Neural cell (in vitro differentiated cells): ENCODE measurements at regions not wholly inside any gene's neighbourhood (a gene's known extent, or its start where the extent isn't known, plus 50 kb on each side); places are given as distances from the start of the nearest gene placed in this dataset.
"Not testable (repeated sequence)": the region's sequence is repeated elsewhere in the genome, so short reads cannot be mapped to it uniquely, and the experiment has no call there.

ENCODE experiments used
- H2AFZ ChIP-seq: fragments of 200-600, 300-800 bp; sonication (generic), shearing (Covaris generic); 2 replicates; pipeline ENCODE4 v1.6.0; 2014; ENCODE audit warnings: low read depth, mild to moderate bottlenecking, antibody characterized with exemption, low read length, moderate library complexity
- H3F3A ChIP-seq: fragments of 200-600 bp; shearing (Covaris generic); 2 replicates; pipeline ENCODE4 v1.6.1; 2016; ENCODE audit warnings: mild to moderate bottlenecking, moderate library complexity, mixed read lengths, antibody characterized with exemption, low read length; ENCODE audit not compliant: insufficient read depth, poor library complexity, severe bottlenecking
- H3K27ac ChIP-seq: fragments of 200-600, 300-800 bp; sonication (generic), shearing (Covaris generic); 2 replicates; pipeline ENCODE4 v1.5.1; 2014; ENCODE audit warnings: mild to moderate bottlenecking, low read length, moderate library complexity
- H3K27me3 ChIP-seq: fragments of 300-800, 200-600 bp; sonication (generic), shearing (Covaris generic); 2 replicates; pipeline ENCODE4 v1.6.0; 2014; ENCODE audit warnings: mild to moderate bottlenecking, low read depth, low read length, moderate library complexity; ENCODE audit not compliant: insufficient read depth
- H3K36me3 ChIP-seq: fragments of 300-800, 200-600 bp; sonication (generic), shearing (Covaris generic); 2 replicates; pipeline ENCODE4 v1.5.1; 2014; ENCODE audit warnings: mild to moderate bottlenecking, antibody characterized with exemption, low read length, moderate library complexity; ENCODE audit not compliant: insufficient read depth
- H3K4me2 ChIP-seq: fragments of 300-800, 200-600 bp; sonication (generic), shearing (Covaris generic); 2 replicates; pipeline ENCODE4 v1.6.0; 2014; ENCODE audit warnings: mild to moderate bottlenecking, low read length
- H3K4me3 ChIP-seq: fragments of 300-800, 200-600 bp; sonication (generic), shearing (Covaris generic); 2 replicates; pipeline ENCODE4 v1.5.1; 2014; ENCODE audit warnings: mild to moderate bottlenecking, low read length, moderate library complexity
- H3K79me2 ChIP-seq: fragments of 200-600 bp; shearing (Covaris generic); replicated peaks from 2 replicates; pipeline ENCODE4 v1.6.0; 2014; ENCODE audit warnings: mild to moderate bottlenecking, low read length, moderate library complexity; ENCODE audit not compliant: insufficient read depth
- H3K9ac ChIP-seq: fragments of 300-800, 200-600 bp; sonication (generic), shearing (Covaris generic); 2 replicates; pipeline ENCODE4 v1.6.1; 2016; ENCODE audit warnings: mild to moderate bottlenecking, low read length, mixed read lengths
- H3K9me2 ChIP-seq: fragments of 200-600 bp; shearing (Covaris generic); 2 replicates; pipeline ENCODE4 v1.6.1; 2016; ENCODE audit warnings: mild to moderate bottlenecking, low read length, mixed read lengths; ENCODE audit not compliant: insufficient read depth
- H3K9me3 ChIP-seq: fragments of 200-600, 300-800 bp; sonication (generic), shearing (Covaris generic); 2 replicates; pipeline ENCODE4 v1.6.1; 2016; ENCODE audit warnings: mild to moderate bottlenecking, mixed run types, low read length, moderate library complexity, mixed read lengths
- H4K20me1 ChIP-seq: fragments of 200-600 bp; shearing (Covaris generic); 2 replicates; pipeline ENCODE4 v1.6.1; 2016; ENCODE audit warnings: mild to moderate bottlenecking, mixed run types; ENCODE audit not compliant: insufficient read depth
- CTCF ChIP-seq: fragments of 450-650 bp; IDR thresholded peaks from 2 replicates; pipeline ENCODE4 v1.5.1; 2014; ENCODE audit warnings: antibody characterized with exemption, mild to moderate bottlenecking, moderate library complexity; ENCODE audit not compliant: poor library complexity, severe bottlenecking
- EP300 ChIP-seq: fragments of 450-650 bp; conservative IDR thresholded peaks from 2 replicates; pipeline ENCODE4 v1.6.1; 2014; ENCODE audit warnings: antibody characterized with exemption, mild to moderate bottlenecking, moderate library complexity; ENCODE audit not compliant: poor library complexity, severe bottlenecking
- EZH2 ChIP-seq: fragments of 200-600, 300-800 bp; shearing (Covaris generic), sonication (generic); IDR thresholded peaks from 2 replicates; pipeline ENCODE4 v1.6.1; 2014; ENCODE audit warnings: antibody characterized with exemption, low read length, borderline replicate concordance, mild to moderate bottlenecking; ENCODE audit not compliant: insufficient read depth, poor library complexity, severe bottlenecking
- MXI1 ChIP-seq: fragments of 450-650 bp; conservative IDR thresholded peaks from 2 replicates; pipeline ENCODE4 v1.6.1; 2014; ENCODE audit warnings: antibody characterized with exemption, mild to moderate bottlenecking; ENCODE audit not compliant: poor library complexity, severe bottlenecking
- POLR2AphosphoS5 ChIP-seq: IDR thresholded peaks from 2 replicates; pipeline ENCODE4 v1.6.1; 2012
- RAD21 ChIP-seq: fragments of 450-650 bp; conservative IDR thresholded peaks from 2 replicates; pipeline ENCODE4 v1.6.1; 2014; ENCODE audit warnings: antibody characterized with exemption, mild to moderate bottlenecking, moderate library complexity
- SMC3 ChIP-seq: fragments of 450-650 bp; conservative IDR thresholded peaks from 2 replicates; pipeline ENCODE4 v1.6.1; 2014; ENCODE audit warnings: antibody characterized with exemption, mild to moderate bottlenecking, moderate library complexity; ENCODE audit not compliant: poor library complexity
- TAF1 ChIP-seq: IDR thresholded peaks from 2 replicates; pipeline ENCODE4 v1.6.1; 2012; ENCODE audit warnings: low read depth
- TF ChIP-seq, protein P1 (sequence below): IDR thresholded peaks from 2 replicates; pipeline ENCODE4 v1.6.1; 2012; ENCODE audit warnings: borderline replicate concordance

DNA sequence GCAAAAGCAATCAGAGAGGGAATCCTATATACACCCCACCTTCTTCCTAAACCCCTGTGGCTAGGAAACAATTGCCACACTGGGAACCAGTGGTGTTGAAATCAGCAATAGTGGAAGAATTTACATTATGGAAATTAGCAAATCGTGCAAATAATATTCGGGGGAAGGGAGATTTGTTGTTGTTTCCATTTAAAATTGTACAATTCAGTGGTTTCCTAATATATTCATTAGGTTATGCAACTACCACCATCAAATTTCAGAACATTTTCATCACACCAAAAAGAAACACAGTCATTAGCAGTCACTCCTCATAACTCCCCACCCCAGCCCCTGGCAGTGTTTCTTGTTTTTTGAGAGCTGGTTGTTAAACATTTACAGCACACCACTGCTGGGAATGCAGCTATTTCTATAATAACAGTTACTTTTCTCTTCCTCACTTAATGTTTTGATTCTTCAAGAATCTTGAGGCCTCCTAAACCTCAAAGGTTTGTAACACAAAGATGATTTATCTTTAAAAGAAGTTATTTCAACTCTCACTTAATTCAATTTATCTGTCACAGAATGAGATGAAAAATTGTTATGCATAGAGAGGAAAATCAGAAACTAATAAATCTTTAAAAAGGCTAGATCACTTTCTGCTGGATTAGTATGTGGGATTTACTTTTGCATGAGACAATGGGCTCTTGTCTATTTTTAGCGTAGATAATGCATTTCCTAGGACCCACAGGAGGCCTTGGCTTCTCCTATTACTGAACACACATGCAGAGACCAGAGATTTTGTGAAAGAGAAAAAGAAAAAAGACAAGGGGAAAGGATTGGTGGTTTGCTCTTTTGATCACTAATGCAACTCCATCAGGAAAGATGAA lies 91.8 kb upstream of the DAPK1 start:
- H3K36me3 ChIP-seq, result no peaks in the 10 kb centered on the region
- no peak overlapping the region for H3K9ac ChIP-seq
- no peaks in the 10 kb centered on the region for H3F3A ChIP-seq
- H3K79me2 ChIP-seq, result no peaks in the 10 kb centered on the region
- TF ChIP-seq POLR2AphosphoS5, result no peak
- no peak for TF ChIP-seq EZH2
- no peak for TF ChIP-seq TAF1
- TF ChIP-seq MXI1, result no peak
- TF ChIP-seq RAD21, result no peak
- TF ChIP-seq EP300, result no peak
- TF ChIP-seq CTCF, result no peak
- TF ChIP-seq, protein P1, sequence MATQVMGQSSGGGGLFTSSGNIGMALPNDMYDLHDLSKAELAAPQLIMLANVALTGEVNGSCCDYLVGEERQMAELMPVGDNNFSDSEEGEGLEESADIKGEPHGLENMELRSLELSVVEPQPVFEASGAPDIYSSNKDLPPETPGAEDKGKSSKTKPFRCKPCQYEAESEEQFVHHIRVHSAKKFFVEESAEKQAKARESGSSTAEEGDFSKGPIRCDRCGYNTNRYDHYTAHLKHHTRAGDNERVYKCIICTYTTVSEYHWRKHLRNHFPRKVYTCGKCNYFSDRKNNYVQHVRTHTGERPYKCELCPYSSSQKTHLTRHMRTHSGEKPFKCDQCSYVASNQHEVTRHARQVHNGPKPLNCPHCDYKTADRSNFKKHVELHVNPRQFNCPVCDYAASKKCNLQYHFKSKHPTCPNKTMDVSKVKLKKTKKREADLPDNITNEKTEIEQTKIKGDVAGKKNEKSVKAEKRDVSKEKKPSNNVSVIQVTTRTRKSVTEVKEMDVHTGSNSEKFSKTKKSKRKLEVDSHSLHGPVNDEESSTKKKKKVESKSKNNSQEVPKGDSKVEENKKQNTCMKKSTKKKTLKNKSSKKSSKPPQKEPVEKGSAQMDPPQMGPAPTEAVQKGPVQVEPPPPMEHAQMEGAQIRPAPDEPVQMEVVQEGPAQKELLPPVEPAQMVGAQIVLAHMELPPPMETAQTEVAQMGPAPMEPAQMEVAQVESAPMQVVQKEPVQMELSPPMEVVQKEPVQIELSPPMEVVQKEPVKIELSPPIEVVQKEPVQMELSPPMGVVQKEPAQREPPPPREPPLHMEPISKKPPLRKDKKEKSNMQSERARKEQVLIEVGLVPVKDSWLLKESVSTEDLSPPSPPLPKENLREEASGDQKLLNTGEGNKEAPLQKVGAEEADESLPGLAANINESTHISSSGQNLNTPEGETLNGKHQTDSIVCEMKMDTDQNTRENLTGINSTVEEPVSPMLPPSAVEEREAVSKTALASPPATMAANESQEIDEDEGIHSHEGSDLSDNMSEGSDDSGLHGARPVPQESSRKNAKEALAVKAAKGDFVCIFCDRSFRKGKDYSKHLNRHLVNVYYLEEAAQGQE, result no peak
- TF ChIP-seq SMC3, result no peak
- H3K4me3 ChIP-seq, result no peak overlapping the region
- H3K4me2 ChIP-seq, result no peak overlapping the region
- no peaks in the 10 kb centered on the region for H4K20me1 ChIP-seq
- H3K27me3 ChIP-seq, result no peaks in the 10 kb centered on the region
- no peak overlapping the region for H3K27ac ChIP-seq
- no peaks in the 10 kb centered on the region for H3K9me2 ChIP-seq
- H2AFZ ChIP-seq, result no peak overlapping the region
- H3K9me3 ChIP-seq, result no peaks in the 10 kb centered on the region

DNA sequence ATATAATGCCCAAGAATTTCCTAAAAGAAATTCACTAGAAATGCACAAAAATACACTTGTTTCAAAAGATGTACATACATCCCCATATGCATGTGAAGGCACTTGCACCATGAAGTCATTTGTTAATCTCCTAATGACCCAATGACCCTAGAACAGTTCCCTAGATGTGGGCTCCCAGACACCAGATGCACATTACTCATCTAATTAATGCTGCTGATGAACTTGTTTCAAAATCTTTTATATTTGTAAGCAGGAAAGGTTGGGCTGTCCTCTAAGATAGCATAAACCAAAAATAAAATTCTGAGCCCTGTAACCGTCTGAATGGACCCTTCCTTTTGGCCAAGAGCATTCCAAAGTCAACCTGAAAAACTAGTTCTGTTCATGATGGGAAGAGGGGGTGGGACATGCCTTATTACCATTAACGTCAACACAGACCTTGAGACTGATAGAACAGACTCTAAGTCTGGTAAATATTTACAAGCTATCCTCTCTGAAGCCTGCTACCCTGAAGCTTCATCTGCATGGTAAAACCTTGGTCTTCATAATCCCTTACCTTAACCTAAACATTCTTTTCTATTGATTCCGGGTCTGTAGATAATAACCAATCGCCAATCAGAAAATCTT lies 91.0 kb upstream of the DAPK1 start:
- H2AFZ ChIP-seq, result no peak overlapping the region
- H3K9me2 ChIP-seq, result no peaks in the 10 kb centered on the region
- TF ChIP-seq RAD21 (no peak), EZH2 (no peak), MXI1 (no peak), TAF1 (no peak)
- no peaks in the 10 kb centered on the region for H3F3A ChIP-seq
- H3K9me3 ChIP-seq, result no peaks in the 10 kb centered on the region
- H3K27me3 ChIP-seq, result no peaks in the 10 kb centered on the region
- no peak overlapping the region for H3K9ac ChIP-seq
- H3K4me3 ChIP-seq, result no peak overlapping the region
- H3K4me2 ChIP-seq, result no peak overlapping the region
- no peaks in the 10 kb centered on the region for H4K20me1 ChIP-seq
- no peaks in the 10 kb centered on the region for H3K36me3 ChIP-seq
- no peak overlapping the region for H3K27ac ChIP-seq
- no peaks in the 10 kb centered on the region for H3K79me2 ChIP-seq

- not testable (repeated sequence) for H3K4me3 ChIP-seq, H3K9me3 ChIP-seq, H3K79me2 ChIP-seq, H3K4me2 ChIP-seq, H3F3A ChIP-seq, H3K9ac ChIP-seq, H4K20me1 ChIP-seq, H3K36me3 ChIP-seq, H3K9me2 ChIP-seq, H2AFZ ChIP-seq, H3K27me3 ChIP-seq, H3K27ac ChIP-seq
These were observed 87.3 kb upstream of the DAPK1 start for GRCh38 chr9:87410047-87411005.
